ENCODE measurements at regions not wholly inside any gene's neighbourhood (a gene's known extent, or its start where the extent isn't known, plus 50 kb on each side); places are given as distances from the start of the nearest gene placed in this dataset.
A peak's percentile ranks its signal among the peaks of the same experiment; 100 is the strongest.
"Not testable (repeated sequence)": the region's sequence is repeated elsewhere in the genome, so short reads cannot be mapped to it uniquely, and the experiment has no call there.

DNA sequence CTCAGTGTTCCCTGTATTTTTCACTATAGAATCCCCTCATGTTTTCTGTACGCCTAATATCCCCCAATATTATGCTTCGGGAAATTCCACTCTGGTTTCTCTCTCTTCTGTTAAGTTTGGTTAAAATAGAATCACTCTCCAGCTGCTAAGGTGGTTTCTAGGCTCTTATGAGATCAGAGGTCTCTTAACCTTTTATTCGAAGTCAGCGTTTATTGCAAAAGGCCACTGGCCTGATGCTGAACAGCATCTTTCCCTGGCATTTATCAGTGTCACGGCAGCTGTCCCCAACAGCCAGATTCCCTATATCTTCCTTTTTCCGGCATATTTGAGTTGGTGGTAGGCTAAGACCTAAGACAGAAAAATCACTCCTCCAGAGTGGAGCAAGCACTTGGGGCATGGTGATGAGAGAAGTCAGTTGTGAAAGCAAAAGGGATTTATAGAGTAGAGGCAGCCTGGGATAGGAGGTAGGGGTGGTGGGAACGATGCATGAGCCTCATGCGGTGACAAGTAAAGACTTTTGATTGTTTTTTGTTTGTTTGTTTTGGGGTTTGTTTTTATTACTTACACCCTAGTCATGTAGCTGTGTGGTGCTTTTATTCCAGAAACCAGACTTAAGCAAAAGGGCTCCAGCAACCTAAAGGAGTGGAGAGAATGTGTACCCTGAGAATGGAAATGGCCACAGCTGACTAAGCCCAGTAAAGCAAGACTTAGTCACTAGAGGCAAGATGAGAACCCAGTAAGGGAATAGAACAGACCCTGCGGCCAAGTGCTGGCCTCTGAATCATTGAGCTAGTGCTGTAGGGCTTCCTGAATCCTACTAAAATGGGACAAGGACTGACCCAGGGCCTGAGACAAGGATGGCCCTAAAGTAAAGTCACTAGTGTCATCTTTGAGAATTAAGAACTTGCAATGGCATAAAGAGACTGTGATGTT lies 197.6 kb upstream of the PRNP start:
- no peak for DNase-seq (ENCODE audit: extremely low read depth in 1 of 11, low read depth in 9 of 11, low spot score in 4 of 11)

DNA sequence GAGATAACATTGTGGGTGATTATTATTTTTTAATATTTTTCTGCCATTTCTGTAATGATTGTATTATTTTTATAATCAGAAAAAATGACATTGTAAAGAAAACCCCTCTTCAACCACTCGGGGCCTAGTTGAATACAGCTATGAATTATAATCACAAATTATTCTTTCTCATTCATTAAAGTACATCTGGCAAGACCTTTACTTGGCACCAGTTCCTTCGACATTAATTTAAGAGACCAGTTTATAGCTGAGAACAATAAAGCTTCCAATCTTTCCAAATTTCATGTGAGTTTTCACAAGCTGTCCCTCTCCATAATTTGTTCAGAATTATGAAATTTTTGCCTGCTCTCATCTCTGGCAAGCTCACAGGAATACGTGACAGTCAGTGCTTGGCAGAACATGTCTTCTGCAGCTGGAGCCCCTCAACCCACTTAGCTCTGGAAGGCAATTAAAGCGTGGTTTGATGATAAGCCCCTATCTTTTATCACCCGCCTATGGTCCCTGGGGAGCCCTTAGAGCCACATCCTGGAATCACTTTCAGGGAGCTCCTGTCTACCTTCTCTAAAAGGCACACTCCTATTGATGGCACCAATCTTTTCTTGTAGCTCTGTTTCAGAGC lies 201.8 kb upstream of the PRNP start:
- no peak for DNase-seq (ENCODE audit: extremely low read depth in 1 of 11, low read depth in 9 of 11, low spot score in 4 of 11)

DNA sequence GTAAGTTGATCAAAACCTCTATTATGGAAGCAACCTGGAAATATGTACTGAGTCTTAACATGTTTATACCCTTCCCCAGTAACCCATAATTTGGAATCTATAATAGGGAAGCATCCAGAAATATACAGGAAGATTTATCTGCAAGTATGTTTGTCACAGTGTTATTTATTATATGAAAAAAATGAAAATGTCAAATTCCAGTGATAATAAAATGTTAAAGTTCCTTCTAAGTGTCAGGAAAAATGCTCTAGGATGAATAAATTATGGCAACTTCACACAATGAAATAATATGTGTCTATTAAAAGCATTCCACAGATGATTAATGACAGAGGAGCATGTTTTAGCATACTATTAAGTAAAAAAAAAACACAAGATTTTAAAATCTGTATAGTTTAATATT lies 202.3 kb upstream of the PRNP start:
- no peak for DNase-seq (ENCODE audit: extremely low read depth in 1 of 11, low read depth in 9 of 11, low spot score in 4 of 11)

DNA sequence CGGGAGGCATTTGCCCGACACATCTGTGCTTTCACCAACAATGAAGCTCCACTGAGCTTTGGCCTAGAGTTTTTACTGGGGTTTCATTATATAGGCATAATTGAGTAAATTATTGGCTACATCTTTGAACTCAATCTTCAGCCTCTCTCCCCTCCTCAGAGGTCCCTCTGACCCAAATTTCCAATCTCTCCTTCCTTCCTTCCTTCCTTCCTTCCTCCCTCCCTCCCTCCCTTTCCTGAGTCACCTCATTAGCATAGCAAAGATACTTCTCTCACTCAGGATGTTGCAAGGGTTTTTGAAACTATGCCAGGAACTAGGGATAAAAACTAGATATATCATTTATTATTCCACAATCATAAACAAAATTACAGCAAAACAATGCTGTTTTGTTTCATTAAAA lies 202.8 kb upstream of the PRNP start:
- DNase-seq (ENCODE audit: extremely low read depth in 1 of 11, low read depth in 9 of 11, low spot score in 4 of 11) = no peak

DNA sequence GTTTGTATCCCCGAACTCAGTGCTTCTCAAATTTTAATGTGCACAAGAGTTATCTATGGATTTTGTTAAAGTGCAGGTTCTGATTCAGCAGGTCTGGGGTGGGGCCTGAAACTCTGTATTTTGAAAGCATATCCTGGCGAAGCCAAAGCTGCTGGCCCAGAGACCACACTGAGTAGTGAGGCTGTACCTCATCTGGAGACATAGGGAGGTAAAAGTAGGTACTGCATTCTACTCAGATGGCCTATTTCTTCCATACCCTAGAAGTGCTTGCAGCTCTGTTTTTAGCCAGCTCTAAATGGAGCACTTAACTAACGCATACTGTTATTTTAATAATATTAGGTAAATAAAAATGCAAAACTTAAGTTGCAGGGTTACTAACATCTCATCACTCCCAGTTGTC lies 206.2 kb upstream of the PRNP start:
- no peak for DNase-seq (ENCODE audit: extremely low read depth in 1 of 11, low read depth in 9 of 11, low spot score in 4 of 11)

DNA sequence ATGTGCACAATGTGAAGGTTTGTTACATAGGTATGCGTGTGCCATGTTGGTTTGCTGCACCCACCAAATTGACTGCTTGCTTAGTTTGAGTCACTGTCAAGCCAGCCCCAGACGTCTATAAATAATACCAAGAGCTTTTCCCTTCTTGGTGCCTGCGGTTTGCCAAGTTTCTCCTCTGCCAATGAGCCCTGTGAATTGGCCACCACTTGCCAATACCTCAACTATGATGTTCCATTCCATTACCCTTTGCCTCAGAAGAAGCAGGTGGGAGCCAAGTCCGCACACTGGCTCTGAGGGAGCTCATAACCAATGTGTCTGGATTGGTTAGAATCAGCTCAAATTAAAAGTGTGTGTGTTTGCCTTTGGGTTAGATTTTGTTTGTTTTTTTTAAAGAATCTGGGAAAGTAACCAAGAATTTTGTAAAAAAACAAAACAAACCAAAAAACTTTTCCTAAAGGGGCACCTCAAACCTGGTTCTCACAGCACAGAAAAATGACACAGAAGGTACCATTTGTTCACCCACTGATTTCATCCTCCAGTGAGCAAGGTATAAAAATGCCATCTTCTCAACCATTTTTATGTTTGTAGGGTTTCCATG lies 209.3 kb upstream of the PRNP start:
- peak in 1 of 11 donors; percentile 33 for DNase-seq (ENCODE audit: extremely low read depth in 1 of 11, low read depth in 9 of 11, low spot score in 4 of 11)

DNA sequence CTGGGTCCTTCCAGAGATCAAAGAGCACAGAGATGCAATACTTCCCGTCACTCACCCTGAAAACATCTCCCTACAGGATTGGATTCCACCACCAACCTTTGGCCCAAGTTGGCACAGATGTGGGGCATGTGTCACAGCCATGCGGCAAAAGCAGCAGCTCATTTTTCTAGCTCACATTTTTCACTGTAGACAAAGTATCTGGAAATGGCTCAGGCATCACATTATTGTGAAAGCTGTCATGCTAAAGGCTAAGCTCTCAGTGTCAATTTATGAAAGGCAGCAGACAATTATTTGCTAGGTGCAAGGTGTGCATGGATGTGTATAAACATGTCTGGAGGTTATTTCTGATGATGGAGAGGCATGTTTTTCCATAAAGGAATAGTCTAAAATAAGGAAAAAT lies 213.3 kb upstream of the PRNP start:
- DNase-seq (ENCODE audit: extremely low read depth in 1 of 11, low read depth in 9 of 11, low spot score in 4 of 11) = no peak

DNA sequence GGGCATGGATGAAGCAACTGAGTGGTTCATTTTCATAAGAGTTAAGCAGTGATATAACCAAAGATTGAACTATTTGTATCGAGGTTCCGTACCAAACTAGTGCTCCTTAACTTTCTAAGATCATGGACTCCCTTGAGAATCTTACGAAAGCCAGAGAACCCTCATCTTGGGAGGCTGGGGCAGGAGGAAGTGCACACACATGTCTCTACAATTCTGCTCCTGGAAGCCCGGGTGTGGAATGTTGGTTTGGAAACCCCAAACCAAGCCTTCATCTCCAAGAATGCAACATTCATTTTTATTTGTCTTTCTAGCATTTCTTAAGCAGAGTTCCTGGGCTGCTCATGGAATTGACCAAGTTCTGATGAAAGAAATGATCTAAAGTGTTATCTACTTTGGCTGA lies 215.0 kb upstream of the PRNP start:
- DNase-seq (ENCODE audit: extremely low read depth in 1 of 11, low read depth in 9 of 11, low spot score in 4 of 11) = no peak

DNA sequence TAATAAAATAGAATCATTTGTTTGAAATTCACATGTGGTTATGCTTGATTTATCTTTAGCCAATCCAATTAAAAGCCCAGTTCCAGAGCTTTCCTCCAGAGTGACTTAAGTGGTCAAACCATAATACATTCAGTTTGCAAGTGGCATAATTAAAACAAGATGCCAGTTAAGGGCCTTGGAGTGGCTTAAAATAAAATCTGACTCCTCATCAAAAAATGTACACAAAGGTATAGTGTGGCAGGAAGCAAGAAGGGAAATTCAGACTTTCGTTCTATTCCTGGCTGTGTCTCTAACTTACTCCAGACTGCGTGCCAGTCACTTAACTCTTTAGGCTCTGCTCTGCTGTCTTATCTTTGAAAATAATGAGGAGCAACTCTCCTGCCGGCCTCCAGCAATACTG lies 215.9 kb upstream of the PRNP start:
- no peak for DNase-seq (ENCODE audit: extremely low read depth in 1 of 11, low read depth in 9 of 11, low spot score in 4 of 11)

DNA sequence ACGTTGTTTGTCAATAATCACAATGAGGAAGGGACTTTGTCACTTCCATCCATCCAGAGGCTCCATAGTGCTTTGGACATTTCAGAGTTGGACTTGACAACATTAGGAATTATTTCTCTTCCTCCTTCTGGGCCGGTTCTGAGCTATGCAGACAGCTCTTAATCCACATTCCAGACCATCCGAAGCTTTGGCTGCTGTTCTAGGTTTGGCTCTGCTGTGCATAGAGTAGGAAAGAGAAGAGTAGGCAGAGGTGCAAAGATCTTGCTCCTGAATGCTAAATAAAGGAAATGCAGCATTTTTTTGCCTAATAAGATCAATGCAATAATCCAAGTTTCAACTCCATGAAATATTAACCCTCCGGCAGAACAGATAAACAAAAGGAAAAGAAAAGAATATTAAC lies 216.3 kb upstream of the PRNP start:
- DNase-seq (ENCODE audit: extremely low read depth in 1 of 11, low read depth in 9 of 11, low spot score in 4 of 11) = no peak

DNA sequence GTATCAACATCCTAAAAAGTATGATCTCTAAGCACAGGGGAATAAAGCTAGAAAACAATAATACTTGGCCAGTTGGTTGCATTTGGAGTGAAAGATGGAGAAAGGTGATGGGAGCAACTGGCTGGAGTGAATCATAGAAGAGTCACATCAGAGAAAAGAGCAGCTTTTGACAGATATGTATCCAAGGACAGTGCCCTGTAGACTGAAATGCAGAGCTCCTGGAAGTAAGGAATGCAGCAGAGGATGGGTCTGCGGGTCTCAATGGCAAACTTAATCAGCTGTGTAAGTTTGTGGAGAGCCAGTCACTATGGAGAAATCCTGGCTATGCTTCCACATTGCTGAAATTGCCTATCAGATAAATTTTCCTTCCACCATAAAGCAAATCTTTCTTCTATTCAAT lies 218.1 kb upstream of the PRNP start:
- no peak for DNase-seq (ENCODE audit: extremely low read depth in 1 of 11, low read depth in 9 of 11, low spot score in 4 of 11)

DNA sequence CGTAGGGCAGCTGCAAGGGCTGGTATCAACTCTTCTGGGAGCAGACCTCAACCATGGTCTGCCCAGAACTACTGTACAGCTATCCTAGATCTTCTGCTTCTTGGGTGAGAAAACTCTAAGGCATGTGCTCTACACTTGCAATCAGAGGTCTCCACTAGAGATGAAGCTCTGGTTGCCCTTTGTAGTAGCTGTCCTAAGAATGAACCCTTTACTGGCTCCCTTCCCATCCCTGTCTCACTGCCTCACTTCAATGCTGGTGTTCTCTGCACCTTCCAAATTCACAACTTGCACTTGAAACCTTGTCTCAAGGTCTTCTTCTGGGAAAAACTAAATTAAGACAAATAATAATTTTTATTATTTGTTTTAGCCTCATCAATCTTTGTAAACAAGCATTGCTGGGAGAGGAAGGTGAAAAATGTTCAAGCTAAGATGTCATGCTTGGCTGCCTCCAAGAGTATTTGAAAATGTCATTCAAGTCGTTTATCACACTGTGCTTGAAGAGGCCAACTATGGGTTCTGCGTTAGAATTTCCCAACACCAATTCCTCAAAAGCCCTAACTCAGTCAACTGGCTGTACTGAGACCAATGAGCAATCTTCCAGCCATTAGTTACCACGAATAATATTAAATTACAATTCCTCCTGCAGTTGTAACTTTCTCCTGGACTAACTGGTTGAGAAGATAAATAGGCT lies 216.9 kb upstream of the ADRA1D start:
- no peak for DNase-seq (ENCODE audit: extremely low read depth in 1 of 11, low read depth in 9 of 11, low spot score in 4 of 11)

DNA sequence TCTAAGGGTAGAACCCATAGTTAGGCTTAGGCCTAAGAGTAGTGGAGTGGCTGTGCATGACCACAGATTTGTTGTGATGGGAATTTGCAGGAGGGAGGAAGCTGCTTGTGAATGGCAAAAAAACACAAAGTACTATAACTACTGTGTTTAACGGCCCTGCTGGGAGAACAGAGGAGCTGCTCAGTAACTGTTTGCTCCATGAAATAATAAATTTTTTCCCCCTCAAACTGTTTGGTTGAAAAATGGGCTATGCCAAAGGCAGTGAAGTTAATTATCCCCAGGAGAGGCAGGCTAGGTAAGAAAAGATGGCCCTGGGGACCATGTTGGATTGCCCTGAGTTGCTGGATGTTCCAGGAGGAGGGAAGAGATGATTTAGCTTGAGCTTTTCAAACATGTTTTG lies 216.1 kb upstream of the ADRA1D start:
- DNase-seq (ENCODE audit: extremely low read depth in 1 of 11, low read depth in 9 of 11, low spot score in 4 of 11) = no peak

DNA sequence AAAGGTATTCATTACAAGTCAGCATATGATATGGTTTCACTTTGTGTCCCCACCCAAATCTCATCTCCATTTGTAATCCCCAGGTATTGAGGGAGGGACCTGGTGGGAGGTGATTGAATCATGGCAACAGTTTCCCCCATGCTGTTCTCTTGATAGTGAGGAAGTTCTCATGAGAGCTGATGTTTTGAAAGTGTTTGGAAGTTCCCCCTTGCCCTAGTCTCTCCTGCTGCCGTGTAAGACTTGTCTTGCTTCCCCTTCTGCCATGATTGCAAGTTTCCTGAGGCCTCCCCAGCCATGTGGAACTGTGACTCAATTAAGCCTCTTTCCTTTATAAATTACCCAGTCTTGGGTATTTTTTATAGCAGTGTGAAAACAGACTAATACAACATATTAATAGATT lies 213.7 kb upstream of the ADRA1D start:
- DNase-seq (ENCODE audit: extremely low read depth in 1 of 11, low read depth in 9 of 11, low spot score in 4 of 11) = not testable (repeated sequence)

DNA sequence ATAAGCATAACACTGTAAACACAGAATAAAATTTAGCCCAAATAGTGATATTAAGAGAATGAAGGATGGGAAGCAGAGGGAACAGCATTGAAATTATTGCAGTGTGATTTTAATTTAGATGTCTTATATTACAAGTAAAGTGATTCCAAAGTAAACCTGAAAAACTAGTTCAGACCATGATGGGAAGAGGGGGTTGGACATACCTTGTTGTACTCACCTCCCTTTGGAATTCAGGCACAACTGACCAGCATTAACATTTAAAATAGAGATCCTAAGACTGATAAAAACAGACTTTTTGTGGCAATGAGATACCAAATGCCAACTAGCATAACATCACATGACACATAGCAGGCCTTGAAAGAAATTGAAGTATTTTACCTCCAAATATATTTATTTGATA lies 210.0 kb upstream of the ADRA1D start:
- no peak for DNase-seq (ENCODE audit: extremely low read depth in 1 of 11, low read depth in 9 of 11, low spot score in 4 of 11)

DNA sequence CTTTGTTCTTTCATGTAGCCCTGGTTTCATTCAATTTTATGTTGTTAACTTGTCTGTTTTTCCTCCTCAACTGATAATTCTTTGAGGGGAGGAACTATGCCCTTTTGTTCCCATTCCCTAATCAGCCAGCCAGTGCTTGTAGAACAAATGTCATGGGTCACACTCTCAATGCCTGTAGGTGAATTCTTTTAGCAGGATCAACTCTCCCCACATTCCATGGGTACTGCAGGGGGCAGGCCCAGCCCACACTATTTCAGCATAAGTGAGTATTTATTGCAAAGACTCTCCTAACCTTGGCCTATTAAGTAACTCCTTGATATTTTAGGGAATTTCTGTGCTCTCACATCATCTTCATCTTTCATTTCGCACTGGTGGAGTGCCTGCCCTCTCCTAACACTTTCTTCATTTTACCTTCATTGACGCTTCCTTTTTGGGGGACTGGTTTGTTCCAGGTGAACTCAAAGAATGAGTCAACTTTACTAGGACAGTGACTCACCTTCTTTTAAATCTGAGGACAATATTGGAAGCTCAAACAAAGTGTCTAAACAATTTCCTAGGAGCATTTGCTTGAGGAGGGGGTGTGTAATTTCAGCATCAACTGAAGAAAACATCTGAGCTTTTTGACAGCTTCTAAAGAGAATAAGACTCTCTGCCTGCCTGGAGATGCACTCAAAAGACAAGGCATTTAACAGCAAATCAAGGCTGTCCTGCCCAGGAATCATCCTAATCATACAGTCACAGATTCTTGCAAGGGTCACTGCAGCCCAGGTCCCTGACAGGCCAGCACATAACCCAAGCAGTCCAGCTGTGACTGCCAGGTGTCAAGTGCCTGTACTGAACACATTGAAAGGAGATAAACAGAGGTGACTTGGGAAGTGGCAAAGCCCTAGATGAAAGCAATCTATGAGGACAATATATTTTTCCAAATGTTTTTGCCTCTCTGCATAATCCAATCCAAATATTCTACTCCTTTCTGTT lies 208.8 kb upstream of the ADRA1D start:
- DNase-seq (ENCODE audit: extremely low read depth in 1 of 11, low read depth in 9 of 11, low spot score in 4 of 11) = no peak

DNA sequence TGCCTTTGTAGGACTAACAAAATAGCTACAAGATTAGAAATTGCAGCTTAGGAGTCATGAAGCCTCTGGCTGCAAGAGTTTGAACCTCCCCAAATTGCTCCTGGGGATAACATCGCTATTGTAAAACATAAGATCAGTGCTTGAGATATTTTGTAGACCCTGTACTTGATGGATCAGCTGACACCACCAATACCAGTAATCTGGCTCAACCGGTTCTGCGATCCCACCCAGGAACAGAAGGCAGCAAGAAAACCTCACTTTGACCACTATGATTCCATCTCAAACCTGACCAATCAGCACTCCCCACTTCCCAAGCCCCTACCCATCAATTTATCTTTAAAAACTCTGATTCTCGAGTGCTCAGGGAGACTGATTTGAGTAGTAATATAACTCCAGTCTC lies 206.9 kb upstream of the ADRA1D start:
- DNase-seq (ENCODE audit: extremely low read depth in 1 of 11, low read depth in 9 of 11, low spot score in 4 of 11) = no peak

DNA sequence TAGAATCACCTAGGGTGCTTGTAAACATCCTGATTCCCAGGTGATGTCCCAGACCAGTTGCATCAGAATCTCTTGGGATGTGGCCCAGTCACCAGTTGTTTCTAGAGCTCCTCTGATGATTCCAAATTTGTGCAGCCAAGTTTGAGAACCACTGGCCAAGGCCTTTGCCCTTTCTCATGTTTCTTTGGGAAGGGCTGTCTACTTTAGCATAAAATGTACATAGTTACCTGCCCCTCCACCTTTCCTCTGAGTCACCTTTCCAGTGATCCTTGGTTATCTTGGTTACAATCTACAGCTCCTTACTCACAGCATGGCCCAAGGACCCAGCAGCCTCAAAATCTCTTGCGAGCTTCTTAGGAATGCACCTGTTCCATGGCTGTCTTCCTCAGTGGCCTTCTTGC lies 206.2 kb upstream of the ADRA1D start:
- no peak for DNase-seq (ENCODE audit: extremely low read depth in 1 of 11, low read depth in 9 of 11, low spot score in 4 of 11)

DNA sequence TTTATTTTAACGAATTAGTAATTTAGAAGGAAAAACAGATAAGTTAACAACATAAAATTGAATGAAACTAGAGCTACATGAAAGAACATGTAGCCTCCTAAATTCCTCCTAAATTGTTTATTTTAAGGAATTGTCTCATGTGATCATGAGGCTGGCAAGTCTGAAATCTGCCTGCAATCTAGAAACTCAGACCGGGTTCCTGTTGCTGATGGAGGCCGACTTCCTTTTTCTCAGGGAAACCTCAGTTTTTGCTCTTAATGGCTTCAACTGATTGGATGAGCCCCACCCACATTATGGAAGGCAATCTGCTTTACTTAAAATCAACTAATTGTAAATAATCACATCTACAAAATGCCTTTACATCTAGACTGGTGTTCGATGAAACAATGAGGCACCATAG lies 205.0 kb upstream of the ADRA1D start:
- no peak for DNase-seq (ENCODE audit: extremely low read depth in 1 of 11, low read depth in 9 of 11, low spot score in 4 of 11)

Data from renal cortex interstitium (tissue), 11 donors.